GM23338 (cell line): ENCODE measurements at regions not wholly inside any gene's neighbourhood (a gene's known extent, or its start where the extent isn't known, plus 50 kb on each side); places are given as distances from the start of the nearest gene placed in this dataset.

Experiments used
- ATAC-seq: fragments of 200-7000 bp; cut with Tn5 transposase; 3 replicates; pipeline ENCODE4 v1.9.1; 2020
- DNase-seq: peaks from one replicate; pipeline ENCODE4 v3.0.0-alpha.2; 2015; ENCODE audit warnings: low spot score
- H2AFZ ChIP-seq: fragments of 200-600 bp; sonication (generic); 2 replicates; pipeline ENCODE4 v1.8.0; 2016; ENCODE audit warnings: antibody characterized with exemption, mild to moderate bottlenecking, moderate library complexity
- H3F3A ChIP-seq: fragments of 200-600 bp; sonication (generic); replicated peaks from 2 replicates; pipeline ENCODE4 v1.8.0; 2017; ENCODE audit warnings: antibody characterized with exemption, mixed run types, low read depth
- H3K27ac ChIP-seq: fragments of 200-600 bp; sonication (generic); 2 replicates; pipeline ENCODE4 v1.6.1; 2016; ENCODE audit warnings: low read depth
- H3K27me3 ChIP-seq: fragments of 200-600 bp; sonication (generic); 2 replicates; pipeline ENCODE4 v1.8.0; 2016; ENCODE audit warnings: mild to moderate bottlenecking, mixed run types, moderate library complexity; ENCODE audit not compliant: insufficient read depth
- H3K36me3 ChIP-seq: fragments of 200-600 bp; sonication (generic); 2 replicates; pipeline ENCODE4 v1.8.0; 2016; ENCODE audit warnings: mild to moderate bottlenecking; ENCODE audit not compliant: insufficient read depth
- H3K4me1 ChIP-seq: fragments of 200-600 bp; sonication (generic); 2 replicates; pipeline ENCODE4 v1.8.0; 2016; ENCODE audit warnings: mild to moderate bottlenecking, moderate library complexity; ENCODE audit not compliant: insufficient read depth
- H3K4me2 ChIP-seq: fragments of 200-600 bp; sonication (generic); 2 replicates; pipeline ENCODE4 v1.7.1; 2017; ENCODE audit warnings: mixed run types
- H3K4me3 ChIP-seq: fragments of 200-600 bp; sonication (generic); 2 replicates; pipeline ENCODE4 v1.6.1; 2016; ENCODE audit warnings: mixed run types
- H3K79me2 ChIP-seq: fragments of 200-600 bp; sonication (generic); replicated peaks from 2 replicates; pipeline ENCODE4 v1.8.0; 2017; ENCODE audit warnings: mild to moderate bottlenecking; ENCODE audit not compliant: insufficient read depth
- H3K9me2 ChIP-seq: fragments of 200-600 bp; sonication (generic); 2 replicates; pipeline ENCODE4 v1.8.0; 2017; ENCODE audit not compliant: insufficient read depth
- H4K20me1 ChIP-seq: fragments of 200-600 bp; sonication (generic); replicated peaks from 2 replicates; pipeline ENCODE4 v1.8.0; 2017; ENCODE audit warnings: mild to moderate bottlenecking; ENCODE audit not compliant: insufficient read depth
- H3K27ac Mint-ChIP-seq: 2 replicates; pipeline ENCODE4 v1.8.0; 2020; ENCODE audit warnings: inconsistent platforms, mild to moderate bottlenecking, moderate library complexity, mixed read lengths
- H3K27me3 Mint-ChIP-seq: 3 replicates; pipeline ENCODE4 v1.8.0; 2022; ENCODE audit warnings: low read depth, mild to moderate bottlenecking, moderate library complexity, mixed read lengths, inconsistent platforms; ENCODE audit not compliant: insufficient read depth, poor library complexity
- H3K36me3 Mint-ChIP-seq: 3 replicates; pipeline ENCODE4 v1.8.0; 2021; ENCODE audit warnings: low read depth, mild to moderate bottlenecking, inconsistent platforms, moderate library complexity, mixed read lengths
- H3K4me1 Mint-ChIP-seq: 3 replicates; pipeline ENCODE4 v1.8.0; 2020; ENCODE audit warnings: mild to moderate bottlenecking, inconsistent platforms, mixed read lengths
- H3K4me3 Mint-ChIP-seq: 3 replicates; pipeline ENCODE4 v1.8.0; 2021; ENCODE audit warnings: moderate library complexity, mild to moderate bottlenecking, inconsistent platforms, mixed read lengths
- H3K9me3 Mint-ChIP-seq: 3 replicates; pipeline ENCODE4 v1.8.0; 2020; ENCODE audit warnings: moderate library complexity, mild to moderate bottlenecking, inconsistent platforms, mixed read lengths
- CREB1 ChIP-seq: fragments of 250-450 bp; sonication (Bioruptor Pico); IDR thresholded peaks from 2 replicates; pipeline ENCODE4 v1.5.0; 2020; ENCODE audit warnings: low read depth, mild to moderate bottlenecking, moderate library complexity
- EZH2 ChIP-seq: fragments of 200-600 bp; sonication (generic); IDR thresholded peaks from one replicate; pipeline ENCODE4 v1.8.0; 2017; ENCODE audit warnings: antibody characterized with exemption, mild to moderate bottlenecking, low read depth; ENCODE audit not compliant: unreplicated experiment
- JUNB ChIP-seq: IDR thresholded peaks from one replicate; pipeline ENCODE4 v1.6.1; 2016; ENCODE audit warnings: antibody characterized with exemption; ENCODE audit not compliant: unreplicated experiment
- NANOG ChIP-seq: IDR thresholded peaks from 2 replicates; pipeline ENCODE4 v1.6.1; 2016; ENCODE audit warnings: antibody characterized with exemption, borderline replicate concordance
- REST ChIP-seq: IDR thresholded peaks from one replicate; pipeline ENCODE4 v1.6.1; 2018; ENCODE audit warnings: antibody characterized with exemption; ENCODE audit not compliant: unreplicated experiment
- ZNF462 ChIP-seq: fragments of 250-450 bp; sonication (Bioruptor Pico); IDR thresholded peaks from 2 replicates; pipeline ENCODE4 v1.5.0; 2020; ENCODE audit warnings: mild to moderate bottlenecking, moderate library complexity

GRCh38 chr16:86735727-86736126 is 157.4 kb downstream of the FOXL1 start (continued):
- TF ChIP-seq ZNF462 (CRISPR knock-in tag) = no peak
- TF ChIP-seq CREB1 = no peak
- no peak for TF ChIP-seq NANOG
- no peak for TF ChIP-seq JUNB

GRCh38 chr16:86736502-86736901 is 158.2 kb downstream of the FOXL1 start:
- H3K36me3 ChIP-seq = no peaks in the 10 kb centered on the region
- Mint-ChIP-seq H3K4me1 (peaks cover 58% of the 10 kb centered on the region), H3K36me3 (peaks cover 33% of the 10 kb centered on the region), H3K9me3 (peaks cover 20% of the 10 kb centered on the region), H3K4me3 (no peak overlapping the region), H3K27ac (no peak overlapping the region), H3K27me3 (peaks cover 30% of the 10 kb centered on the region)
- H4K20me1 ChIP-seq = no peaks in the 10 kb centered on the region
- no peaks in the 10 kb centered on the region for H3K9me2 ChIP-seq
- peaks cover 4% of the 10 kb centered on the region; the same call in 1 of the 2 replicates for H3F3A ChIP-seq
- no peak overlapping the region for H3K4me2 ChIP-seq
- no peak for DNase-seq
- no peak for TF ChIP-seq REST
- no peak for TF ChIP-seq NANOG
- no peak for TF ChIP-seq EZH2
- ATAC-seq = no peak
- H2AFZ ChIP-seq = no peak overlapping the region
- H3K4me3 ChIP-seq = no peak overlapping the region
- H3K27me3 ChIP-seq = no peaks in the 10 kb centered on the region
- H3K79me2 ChIP-seq = no peaks in the 10 kb centered on the region
- no peak overlapping the region for H3K27ac ChIP-seq
- peaks cover 35% of the 10 kb centered on the region for H3K4me1 ChIP-seq
